GM19238 (cell line): ENCODE measurements at regions not wholly inside any gene's neighbourhood (a gene's known extent, or its start where the extent isn't known, plus 50 kb on each side); places are given as distances from the start of the nearest gene placed in this dataset.

Source experiments
- DNase-seq: peaks from one replicate; pipeline ENCODE4 v3.0.0; 2011; ENCODE audit warnings: low spot score; ENCODE audit not compliant: insufficient read length

GRCh38 chr9:108552459-108553040 is 303.2 kb downstream of the ACTL7B start:
- no peak for DNase-seq

- no peak for DNase-seq
Measured at GRCh38 chr9:108551030-108551841, 304.6 kb downstream of the ACTL7B start.

- DNase-seq, result no peak
Measured at GRCh38 chr9:108550106-108550505, 305.7 kb downstream of the ACTL7B start.

- DNase-seq, result no peak
Measured at GRCh38 chr9:108549184-108549583, 306.6 kb downstream of the ACTL7B start.

- no peak for DNase-seq
Measured at GRCh38 chr9:108547411-108548135, 308.2 kb downstream of the ACTL7B start.

GRCh38 chr9:108546215-108546614 is 309.6 kb downstream of the ACTL7B start:
- no peak for DNase-seq

GRCh38 chr9:108545436-108545835 is 310.4 kb downstream of the ACTL7B start:
- DNase-seq, result no peak

GRCh38 chr9:108544866-108545265 is 310.9 kb downstream of the ACTL7B start:
- DNase-seq, result no peak

GRCh38 chr9:108543251-108543778 is 312.5 kb downstream of the ACTL7B start:
- DNase-seq, result no peak

GRCh38 chr9:108537756-108538155 is 318.0 kb downstream of the ACTL7B start:
- no peak for DNase-seq

- DNase-seq, result no peak
Measured at GRCh38 chr9:108536836-108537601, 318.8 kb downstream of the ACTL7B start.

- DNase-seq, result peak; percentile 7
Measured at GRCh38 chr9:108535526-108535925, 320.3 kb downstream of the ACTL7B start.

GRCh38 chr9:108534741-108535140 is 321.0 kb downstream of the ACTL7B start:
- DNase-seq, result no peak

GRCh38 chr9:108530141-108530540 is 325.6 kb downstream of the ACTL7B start:
- no peak for DNase-seq

- no peak for DNase-seq
Measured at GRCh38 chr9:108528231-108528630, 327.6 kb downstream of the ACTL7B start.

- no peak for DNase-seq
Measured at GRCh38 chr9:108526518-108526917, 329.3 kb downstream of the ACTL7B start.

- DNase-seq, result no peak
Measured at GRCh38 chr9:108525186-108525585, 330.6 kb downstream of the ACTL7B start.

- DNase-seq, result no peak
Measured at GRCh38 chr9:108521063-108521590, 334.7 kb downstream of the ACTL7B start.

GRCh38 chr9:108519437-108519836 is 336.3 kb downstream of the ACTL7B start:
- DNase-seq, result no peak

- DNase-seq, result no peak
Measured at GRCh38 chr9:108517651-108518365, 338.0 kb downstream of the ACTL7B start.
